ENCODE measurements at regions not wholly inside any gene's neighbourhood (a gene's known extent, or its start where the extent isn't known, plus 50 kb on each side); places are given as distances from the start of the nearest gene placed in this dataset.

GRCh38 chr11:70761094-70761907 is 363.0 kb downstream of the CTTN start:
- TF ChIP-seq CTCF (IDR thresholded peaks at IDR 0.05) = no peak
- no peak for TF ChIP-seq POLR2A (IDR thresholded peaks at IDR 0.05)

Data from thyroid gland (tissue), 4 donors.